ENCODE measurements at regions not wholly inside any gene's neighbourhood (a gene's known extent, or its start where the extent isn't known, plus 50 kb on each side); places are given as distances from the start of the nearest gene placed in this dataset.

- no peaks in the 10 kb centered on the region for H3K9me3 ChIP-seq (ENCODE audit: severe bottlenecking)
Observed at GRCh38 chr15:87573039-87573438, 683.5 kb downstream of the NTRK3 start.

GRCh38 chr15:87572381-87572910 lies 684.1 kb downstream of the NTRK3 start:
- DNase-seq (ENCODE audit: low spot score) (no peak), ATAC-seq (ENCODE audit: low read depth) (no peak)
- no peaks in the 10 kb centered on the region for H3K9me3 ChIP-seq (ENCODE audit: severe bottlenecking)
- TF ChIP-seq CTCF (IDR thresholded peaks at IDR 0.05; ENCODE audit: poor library complexity, severe bottlenecking), result no peak
- no peak overlapping the region for H3K4me3 ChIP-seq (ENCODE audit: severe bottlenecking)
- H3K36me3 ChIP-seq (ENCODE audit: low read depth), result no peaks in the 10 kb centered on the region
- no peaks in the 10 kb centered on the region for H3K27me3 ChIP-seq (ENCODE audit: insufficient read depth, poor library complexity, severe bottlenecking)
- H3K27ac ChIP-seq (ENCODE audit: poor library complexity, severe bottlenecking), result no peak overlapping the region
- H3K4me1 ChIP-seq (ENCODE audit: insufficient read depth, poor library complexity, severe bottlenecking), result peaks cover 18% of the 10 kb centered on the region

More at GRCh38 chr15:87573039-87573438, 683.5 kb downstream of the NTRK3 start:
- DNase-seq (ENCODE audit: low spot score), result no peak
- Histone ChIP-seq H3K4me3 (ENCODE audit: severe bottlenecking) (no peak overlapping the region), H3K4me1 (ENCODE audit: insufficient read depth, poor library complexity, severe bottlenecking) (peaks cover 18% of the 10 kb centered on the region), H3K27ac (ENCODE audit: poor library complexity, severe bottlenecking) (no peak overlapping the region), H3K36me3 (ENCODE audit: low read depth) (no peaks in the 10 kb centered on the region), H3K27me3 (ENCODE audit: insufficient read depth, poor library complexity, severe bottlenecking) (no peaks in the 10 kb centered on the region)
- no peak for TF ChIP-seq CTCF (IDR thresholded peaks at IDR 0.05; ENCODE audit: poor library complexity, severe bottlenecking)
- no peak for ATAC-seq (ENCODE audit: low read depth)

- Histone ChIP-seq H3K4me1 (ENCODE audit: insufficient read depth, poor library complexity, severe bottlenecking) (peaks cover 18% of the 10 kb centered on the region), H3K36me3 (ENCODE audit: low read depth) (no peaks in the 10 kb centered on the region), H3K4me3 (ENCODE audit: severe bottlenecking) (no peak overlapping the region), H3K9me3 (ENCODE audit: severe bottlenecking) (no peaks in the 10 kb centered on the region), H3K27me3 (ENCODE audit: insufficient read depth, poor library complexity, severe bottlenecking) (no peaks in the 10 kb centered on the region), H3K27ac (ENCODE audit: poor library complexity, severe bottlenecking) (peak overlapping the region; percentile 82)
- no peak for TF ChIP-seq CTCF (IDR thresholded peaks at IDR 0.05; ENCODE audit: poor library complexity, severe bottlenecking)
- ATAC-seq (ENCODE audit: low read depth) (no peak), DNase-seq (ENCODE audit: low spot score) (no peak)
Observed at GRCh38 chr15:87570206-87570605, 686.3 kb downstream of the NTRK3 start.

- ATAC-seq (ENCODE audit: low read depth) (no peak), DNase-seq (ENCODE audit: low spot score) (no peak)
- Histone ChIP-seq H3K36me3 (ENCODE audit: low read depth) (no peaks in the 10 kb centered on the region), H3K4me1 (ENCODE audit: insufficient read depth, poor library complexity, severe bottlenecking) (peaks cover 18% of the 10 kb centered on the region), H3K4me3 (ENCODE audit: severe bottlenecking) (no peak overlapping the region), H3K9me3 (ENCODE audit: severe bottlenecking) (no peaks in the 10 kb centered on the region), H3K27me3 (ENCODE audit: insufficient read depth, poor library complexity, severe bottlenecking) (no peaks in the 10 kb centered on the region), H3K27ac (ENCODE audit: poor library complexity, severe bottlenecking) (peak overlapping the region; percentile 82)
- no peak for TF ChIP-seq CTCF (IDR thresholded peaks at IDR 0.05; ENCODE audit: poor library complexity, severe bottlenecking)
Observed at GRCh38 chr15:87569581-87569980, 687.0 kb downstream of the NTRK3 start.

GRCh38 chr15:87567406-87568030 lies 689.0 kb downstream of the NTRK3 start:
- no peak for DNase-seq (ENCODE audit: low spot score)
- H3K27ac ChIP-seq (ENCODE audit: poor library complexity, severe bottlenecking), result no peak overlapping the region
- no peaks in the 10 kb centered on the region for H3K9me3 ChIP-seq (ENCODE audit: severe bottlenecking)
- H3K4me3 ChIP-seq (ENCODE audit: severe bottlenecking), result no peak overlapping the region
- TF ChIP-seq CTCF (IDR thresholded peaks at IDR 0.05; ENCODE audit: poor library complexity, severe bottlenecking), result no peak
- no peak for ATAC-seq (ENCODE audit: low read depth)
- H3K27me3 ChIP-seq (ENCODE audit: insufficient read depth, poor library complexity, severe bottlenecking), result no peaks in the 10 kb centered on the region
- H3K4me1 ChIP-seq (ENCODE audit: insufficient read depth, poor library complexity, severe bottlenecking), result peaks cover 18% of the 10 kb centered on the region
- no peaks in the 10 kb centered on the region for H3K36me3 ChIP-seq (ENCODE audit: low read depth)

Measured in RWPE2 (cell line).